K562 (cell line): ENCODE measurements at regions not wholly inside any gene's neighbourhood (a gene's known extent, or its start where the extent isn't known, plus 50 kb on each side); places are given as distances from the start of the nearest gene placed in this dataset.
A peak's percentile ranks its signal among the peaks of the same experiment; 100 is the strongest.
"Not testable (repeated sequence)": the region's sequence is repeated elsewhere in the genome, so short reads cannot be mapped to it uniquely, and the experiment has no call there.

Source experiments
- ATF3 ChIP-seq, 2 experiments: fragments of 450-650 bp in 1 of 2; sonication (generic) in 1 of 2; formaldehyde crosslinking in 1 of 2; IDR thresholded peaks in 1 of 2; conservative IDR thresholded peaks in 1 of 2; 2 replicates each; pipeline versions ENCODE4 v1.6.1 to v1.8.1; 2016 to 2023; ENCODE audit warnings: mild to moderate bottlenecking in 2 of 2, moderate library complexity in 2 of 2, inconsistent platforms in 1 of 2, missing genetic modification reagents in 1 of 2
- CTCF ChIP-seq, 3 experiments: IDR thresholded peaks in 2 of 3; conservative IDR thresholded peaks in 1 of 3; 2 replicates each; pipeline ENCODE4 v1.5.1; 2011 to 2012; ENCODE audit warnings: low read length in 3 of 3, mild to moderate bottlenecking in 3 of 3, control low read depth in 2 of 3, improper control_type of control experiment in 1 of 3, inconsistent platforms in 1 of 3, low read depth in 1 of 3, mixed read lengths in 1 of 3, moderate library complexity in 1 of 3; ENCODE audit not compliant: insufficient read depth in 2 of 3
- FOXK2 ChIP-seq, 2 experiments: fragments of 450-650 bp; IDR thresholded peaks in 1 of 2; conservative IDR thresholded peaks in 1 of 2; 2 replicates each; pipeline ENCODE4 v1.6.1; 2016; ENCODE audit warnings: low read depth in 2 of 2, mild to moderate bottlenecking in 1 of 2
- HDAC6 ChIP-seq: IDR thresholded peaks from 2 replicates; pipeline ENCODE4 v1.6.1; 2012; ENCODE audit warnings: low read depth, mild to moderate bottlenecking, control low read depth, inconsistent platforms, low read length, moderate library complexity
- HOXB6 ChIP-seq: fragments of 250-450 bp; sonication (Bioruptor Pico); IDR thresholded peaks from 2 replicates; pipeline ENCODE4 v1.5.1; 2022; ENCODE audit warnings: mild to moderate bottlenecking, borderline replicate concordance
- RBFOX2 ChIP-seq: fragments of 200-400 bp; formaldehyde crosslinking; IDR thresholded peaks from 2 replicates; pipeline ENCODE4 v1.6.1; 2017; ENCODE audit warnings: low read depth, mild to moderate bottlenecking, low read length, moderate library complexity
- SIN3A ChIP-seq, 2 experiments: fragments of 150-350 bp in 1 of 2; IDR thresholded peaks; 2 replicates each; pipeline ENCODE4 v1.6.1; 2011 to 2016; ENCODE audit warnings: borderline replicate concordance in 2 of 2, low read depth in 2 of 2, low read length in 2 of 2, mild to moderate bottlenecking in 2 of 2, moderate library complexity in 2 of 2; ENCODE audit not compliant: control insufficient read depth in 1 of 2
- SP1 ChIP-seq: sonication (generic); formaldehyde crosslinking; IDR thresholded peaks from 2 replicates; pipeline ENCODE4 v1.8.1; 2022; ENCODE audit warnings: mild to moderate bottlenecking, missing genetic modification reagents
- ZNF277 ChIP-seq: fragments of 250-450 bp; sonication (Bioruptor Pico); IDR thresholded peaks from 2 replicates; pipeline ENCODE4 v1.8.0; 2022; ENCODE audit warnings: inconsistent platforms, mild to moderate bottlenecking, moderate library complexity, borderline replicate concordance

- TF ChIP-seq SIN3A (IDR thresholded peaks at IDR 0.05; ENCODE audit: borderline replicate concordance in 2 of 2, control insufficient read depth in 1 of 2, low read depth in 2 of 2, low read length in 2 of 2); HOXB6; HDAC6; SP1 (CRISPR knock-in tag); ATF3 (IDR thresholded peaks at IDR 0.05); ATF3 (CRISPR knock-in tag; conservative IDR thresholded peaks at IDR 0.05); ZNF277 (CRISPR knock-in tag); FOXK2 (conservative IDR thresholded peaks at IDR 0.05 in 1 of 2, IDR thresholded peaks at IDR 0.05 in 1 of 2; ENCODE audit: low read depth in 2 of 2); RBFOX2: not testable (repeated sequence)
- TF ChIP-seq CTCF (IDR thresholded peaks at IDR 0.05 in 2 of 3, conservative IDR thresholded peaks at IDR 0.05 in 1 of 3; ENCODE audit: insufficient read depth in 2 of 3, low read depth in 1 of 3, low read length in 3 of 3), result peak; percentile 18 to 52 (median 40); a peak in 2 of 6 replicates
Measured at GRCh38 chr1:46876093-46876492, 65.2 kb downstream of the CYP4A11 start.
